ENCODE measurements at regions not wholly inside any gene's neighbourhood (a gene's known extent, or its start where the extent isn't known, plus 50 kb on each side); places are given as distances from the start of the nearest gene placed in this dataset.

DNA sequence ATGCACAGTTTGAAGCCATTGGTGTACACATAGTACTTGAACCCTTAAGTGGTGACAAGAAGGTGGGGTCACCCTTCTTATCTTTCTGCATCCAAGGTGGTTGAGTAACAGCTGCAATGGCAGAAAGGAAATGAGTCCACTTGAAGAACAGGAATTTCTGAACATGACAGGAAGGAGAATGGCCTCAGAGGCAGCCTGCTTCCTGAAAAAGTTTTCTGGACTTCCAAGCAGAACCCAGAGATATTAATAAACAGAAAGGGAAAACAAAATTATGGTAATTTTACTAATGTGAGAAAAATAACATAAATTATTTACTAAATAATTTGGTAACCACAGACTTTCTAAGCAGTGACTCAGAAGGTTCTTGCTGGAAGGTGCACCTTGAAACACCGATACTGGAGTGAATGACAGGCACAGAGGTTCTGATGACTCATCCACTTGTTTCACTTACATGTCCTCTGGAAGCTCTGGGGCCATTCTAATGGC, 119.9 kb upstream of the HS3ST1 start:
- H3K9ac ChIP-seq (ENCODE audit: low read length), result no peak overlapping the region
- H4K20me1 ChIP-seq (ENCODE audit: control insufficient read depth, insufficient read depth, low read length, poor library complexity, severe bottlenecking), result no peaks in the 10 kb centered on the region
- no peak overlapping the region for H3K4me3 ChIP-seq (ENCODE audit: control extremely low read depth in 1 of 5, extremely low read depth in 1 of 5, insufficient read depth in 1 of 5, low read depth in 2 of 5, low read length in 4 of 5)
- H3K79me2 ChIP-seq (ENCODE audit: control insufficient read depth, insufficient read depth, low read length), result no peaks in the 10 kb centered on the region
- H3K27me3 ChIP-seq (replicated peaks in 1 of 4; ENCODE audit: control extremely low read depth in 1 of 4, control insufficient read depth in 3 of 4, insufficient read depth in 4 of 4, low read length in 3 of 4), result no peaks in the 10 kb centered on the region
- no peak overlapping the region for H3K4me2 ChIP-seq (replicated peaks; ENCODE audit: low read depth, low read length, poor library complexity, severe bottlenecking)
- Mint-ChIP-seq H3K9me3 (ENCODE audit: insufficient read depth) (no peaks in the 10 kb centered on the region), H3K27ac (no peak overlapping the region), H3K4me3 (no peak overlapping the region), H3K4me1 (peaks cover 6% of the 10 kb centered on the region), H3K27me3 (peaks cover 7% of the 10 kb centered on the region)
- H3K36me3 ChIP-seq (replicated peaks in 1 of 2; ENCODE audit: control extremely low read depth in 1 of 2, control insufficient read depth in 1 of 2, extremely low read depth in 1 of 2, insufficient read depth in 2 of 2, low read length in 1 of 2), result no peaks in the 10 kb centered on the region
- H3K4me1 ChIP-seq (ENCODE audit: control insufficient read depth in 2 of 2, insufficient read depth in 2 of 2, low read length in 2 of 2), result peaks cover 0 to 4% of the 10 kb centered on the region in 2 donors
- POLR2A ChIA-PET, result no interaction called here
- no peak overlapping the region for H3K27ac ChIP-seq (ENCODE audit: low read length in 2 of 2)
- no peak for ATAC-seq (ENCODE audit: low read depth)
- DNase-seq, result no peak
- intact Hi-C loops (cut with micrococcal nuclease), result no loop called here
- CTCF ChIA-PET, result no interaction called here
- H3K9me3 ChIP-seq (ENCODE audit: control extremely low read depth in 1 of 3, control insufficient read depth in 2 of 3, insufficient read depth in 1 of 3, low read length in 2 of 3), result no peaks in the 10 kb centered on the region
- TF ChIP-seq, protein P1, sequence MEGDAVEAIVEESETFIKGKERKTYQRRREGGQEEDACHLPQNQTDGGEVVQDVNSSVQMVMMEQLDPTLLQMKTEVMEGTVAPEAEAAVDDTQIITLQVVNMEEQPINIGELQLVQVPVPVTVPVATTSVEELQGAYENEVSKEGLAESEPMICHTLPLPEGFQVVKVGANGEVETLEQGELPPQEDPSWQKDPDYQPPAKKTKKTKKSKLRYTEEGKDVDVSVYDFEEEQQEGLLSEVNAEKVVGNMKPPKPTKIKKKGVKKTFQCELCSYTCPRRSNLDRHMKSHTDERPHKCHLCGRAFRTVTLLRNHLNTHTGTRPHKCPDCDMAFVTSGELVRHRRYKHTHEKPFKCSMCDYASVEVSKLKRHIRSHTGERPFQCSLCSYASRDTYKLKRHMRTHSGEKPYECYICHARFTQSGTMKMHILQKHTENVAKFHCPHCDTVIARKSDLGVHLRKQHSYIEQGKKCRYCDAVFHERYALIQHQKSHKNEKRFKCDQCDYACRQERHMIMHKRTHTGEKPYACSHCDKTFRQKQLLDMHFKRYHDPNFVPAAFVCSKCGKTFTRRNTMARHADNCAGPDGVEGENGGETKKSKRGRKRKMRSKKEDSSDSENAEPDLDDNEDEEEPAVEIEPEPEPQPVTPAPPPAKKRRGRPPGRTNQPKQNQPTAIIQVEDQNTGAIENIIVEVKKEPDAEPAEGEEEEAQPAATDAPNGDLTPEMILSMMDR (IDR thresholded peaks at IDR 0.05), result no peak
- TF ChIP-seq EZH2 (IDR thresholded peaks at IDR 0.05; ENCODE audit: borderline replicate concordance, insufficient read depth, low read depth, low read length, poor library complexity, severe bottlenecking), result no peak
- 40% methylated on average over 1 of the region's 1 CpG for WGBS (ENCODE audit: insufficient coverage)
- no peak overlapping the region for H2AFZ ChIP-seq (ENCODE audit: insufficient read depth, low read depth, low read length, poor library complexity, severe bottlenecking)

DNA sequence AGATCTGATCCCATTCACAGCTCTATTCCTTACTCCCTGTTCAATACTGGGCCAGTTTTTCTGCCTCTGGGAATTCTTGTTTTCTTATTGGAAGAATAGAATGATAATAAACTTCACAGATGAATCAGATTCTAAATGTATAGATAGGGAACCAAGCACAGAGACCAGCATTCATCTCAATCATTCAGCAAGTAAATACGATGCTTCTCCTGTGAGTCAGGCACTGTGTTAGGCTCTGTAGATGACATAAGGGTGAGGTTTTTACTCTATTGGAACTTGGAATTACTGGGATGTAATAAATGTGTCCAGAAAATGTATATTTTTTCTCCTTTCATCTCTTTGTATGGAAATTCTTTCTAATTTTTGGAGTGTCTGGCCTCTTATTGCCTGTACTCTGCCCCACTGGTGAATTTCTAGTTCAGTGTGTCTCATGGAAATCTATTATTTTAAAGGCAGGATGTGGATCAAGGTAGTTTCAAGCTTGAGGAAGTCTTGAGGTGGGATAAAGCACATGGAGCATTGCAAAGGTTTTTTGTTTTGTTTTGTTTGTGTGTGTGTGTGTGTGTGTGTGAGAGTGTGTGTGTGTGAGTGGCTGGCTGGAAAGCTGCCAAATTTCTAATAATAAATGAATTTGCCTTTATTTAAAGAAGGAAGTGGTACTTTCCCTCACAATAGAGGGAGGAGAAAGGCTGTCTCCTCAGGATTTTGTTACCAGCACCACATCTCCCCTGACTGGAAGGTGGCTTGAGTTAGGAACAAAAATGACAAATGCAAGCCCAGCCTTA, 117.9 kb upstream of the HS3ST1 start:
- TF ChIP-seq, protein P1 (IDR thresholded peaks at IDR 0.05), result no peak
- no peak for TF ChIP-seq EZH2 (IDR thresholded peaks at IDR 0.05; ENCODE audit: borderline replicate concordance, insufficient read depth, low read depth, low read length, poor library complexity, severe bottlenecking)
- H3K4me2 ChIP-seq (replicated peaks; ENCODE audit: low read depth, low read length, poor library complexity, severe bottlenecking), result no peak overlapping the region
- H3K79me2 ChIP-seq (ENCODE audit: control insufficient read depth, insufficient read depth, low read length), result no peaks in the 10 kb centered on the region
- H3K27ac Mint-ChIP-seq, result no peak overlapping the region
- H4K20me1 ChIP-seq (ENCODE audit: control insufficient read depth, insufficient read depth, low read length, poor library complexity, severe bottlenecking), result no peaks in the 10 kb centered on the region
- ATAC-seq (ENCODE audit: low read depth) (no peak), DNase-seq (no peak)
- no peak overlapping the region for H3K9ac ChIP-seq (ENCODE audit: low read length)
- ChIA-PET POLR2A (no interaction called here), CTCF (no interaction called here)
- H3K27me3 ChIP-seq (replicated peaks in 1 of 4; ENCODE audit: control extremely low read depth in 1 of 4, control insufficient read depth in 3 of 4, insufficient read depth in 4 of 4, low read length in 3 of 4), result no peaks in the 10 kb centered on the region
- intact Hi-C loops (cut with micrococcal nuclease), result no loop called here
- no peak overlapping the region for H3K27ac ChIP-seq (ENCODE audit: low read length in 2 of 2)
- H3K4me3 ChIP-seq (ENCODE audit: control extremely low read depth in 1 of 5, extremely low read depth in 1 of 5, insufficient read depth in 1 of 5, low read depth in 2 of 5, low read length in 4 of 5), result no peak overlapping the region
- no CpG with 5 or more reads among the region's 1 CpG for WGBS (ENCODE audit: insufficient coverage)
- H3K27me3 Mint-ChIP-seq, result peaks cover 7% of the 10 kb centered on the region
- H2AFZ ChIP-seq (ENCODE audit: insufficient read depth, low read depth, low read length, poor library complexity, severe bottlenecking), result no peak overlapping the region
- no peaks in the 10 kb centered on the region for H3K9me3 ChIP-seq (ENCODE audit: control extremely low read depth in 1 of 3, control insufficient read depth in 2 of 3, insufficient read depth in 1 of 3, low read length in 2 of 3)
- H3K4me3 Mint-ChIP-seq, result no peak overlapping the region
- peaks cover 0 to 8% of the 10 kb centered on the region in 2 donors for H3K4me1 ChIP-seq (ENCODE audit: control insufficient read depth in 2 of 2, insufficient read depth in 2 of 2, low read length in 2 of 2)
- H3K9me3 Mint-ChIP-seq (ENCODE audit: insufficient read depth), result no peaks in the 10 kb centered on the region
- no peaks in the 10 kb centered on the region for H3K36me3 ChIP-seq (replicated peaks in 1 of 2; ENCODE audit: control extremely low read depth in 1 of 2, control insufficient read depth in 1 of 2, extremely low read depth in 1 of 2, insufficient read depth in 2 of 2, low read length in 1 of 2)
- peaks cover 11% of the 10 kb centered on the region for H3K4me1 Mint-ChIP-seq

Measured in B cell (primary cell).